Endothelial cell (in vitro differentiated cells): ENCODE measurements at regions not wholly inside any gene's neighbourhood (a gene's known extent, or its start where the extent isn't known, plus 50 kb on each side); places are given as distances from the start of the nearest gene placed in this dataset.
A peak's percentile ranks its signal among the peaks of the same experiment; 100 is the strongest.

Source experiments
- DNase-seq: peaks from one replicate; pipeline ENCODE4 v3.0.0; 2021; ENCODE audit warnings: low spot score
- H3K27ac Mint-ChIP-seq: one replicate; pipeline ENCODE4 v1.8.0; 2021; ENCODE audit warnings: mixed read lengths, inconsistent platforms; ENCODE audit not compliant: unreplicated experiment
- H3K27me3 Mint-ChIP-seq: one replicate; pipeline ENCODE4 v1.8.0; 2021; ENCODE audit warnings: mild to moderate bottlenecking, moderate library complexity, mixed read lengths, inconsistent platforms; ENCODE audit not compliant: unreplicated experiment
- H3K36me3 Mint-ChIP-seq: one replicate; pipeline ENCODE4 v1.8.0; 2021; ENCODE audit warnings: mild to moderate bottlenecking, low read depth, mixed read lengths, inconsistent platforms; ENCODE audit not compliant: unreplicated experiment
- H3K4me1 Mint-ChIP-seq: one replicate; pipeline ENCODE4 v1.8.0; 2021; ENCODE audit warnings: mild to moderate bottlenecking, mixed read lengths, inconsistent platforms; ENCODE audit not compliant: unreplicated experiment
- H3K4me3 Mint-ChIP-seq: one replicate; pipeline ENCODE4 v1.8.0; 2021; ENCODE audit warnings: mild to moderate bottlenecking, mixed read lengths, inconsistent platforms; ENCODE audit not compliant: unreplicated experiment
- H3K9me3 Mint-ChIP-seq: one replicate; pipeline ENCODE4 v1.8.0; 2021; ENCODE audit warnings: mixed read lengths, inconsistent platforms; ENCODE audit not compliant: unreplicated experiment
- TF ChIP-seq, protein P1 (sequence below): fragments of 200-600 bp; sonication (generic); IDR thresholded peaks from one replicate; pipeline ENCODE4 v1.5.0; 2021; ENCODE audit warnings: antibody characterized with exemption; ENCODE audit not compliant: unreplicated experiment

DNA sequence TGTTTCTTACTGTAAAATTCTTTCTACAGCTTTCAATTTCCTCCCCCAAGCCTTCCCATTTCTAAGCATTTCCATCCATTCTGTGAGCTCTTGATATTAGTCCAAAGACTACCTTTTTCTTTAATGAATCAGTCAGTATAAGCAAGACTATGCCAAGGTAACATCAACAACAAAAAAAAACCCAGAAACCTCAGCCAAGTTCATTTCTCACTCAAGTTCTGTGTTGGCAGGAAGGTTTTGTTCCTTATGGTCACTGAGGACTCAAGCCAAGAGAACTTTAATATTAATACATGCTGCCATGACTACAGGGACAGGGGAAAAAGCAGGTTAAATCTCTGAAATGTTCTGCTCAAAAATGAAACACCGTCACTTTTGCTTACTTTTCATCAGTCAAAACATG lies 621.2 kb upstream of the NRP1 start:
- Mint-ChIP-seq H3K4me3 (no peak overlapping the region), H3K4me1 (peaks cover 6% of the 10 kb centered on the region), H3K27ac (no peak overlapping the region), H3K9me3 (no peaks in the 10 kb centered on the region), H3K36me3 (no peaks in the 10 kb centered on the region), H3K27me3 (no peaks in the 10 kb centered on the region)
- no peak for DNase-seq
- TF ChIP-seq, protein P1, sequence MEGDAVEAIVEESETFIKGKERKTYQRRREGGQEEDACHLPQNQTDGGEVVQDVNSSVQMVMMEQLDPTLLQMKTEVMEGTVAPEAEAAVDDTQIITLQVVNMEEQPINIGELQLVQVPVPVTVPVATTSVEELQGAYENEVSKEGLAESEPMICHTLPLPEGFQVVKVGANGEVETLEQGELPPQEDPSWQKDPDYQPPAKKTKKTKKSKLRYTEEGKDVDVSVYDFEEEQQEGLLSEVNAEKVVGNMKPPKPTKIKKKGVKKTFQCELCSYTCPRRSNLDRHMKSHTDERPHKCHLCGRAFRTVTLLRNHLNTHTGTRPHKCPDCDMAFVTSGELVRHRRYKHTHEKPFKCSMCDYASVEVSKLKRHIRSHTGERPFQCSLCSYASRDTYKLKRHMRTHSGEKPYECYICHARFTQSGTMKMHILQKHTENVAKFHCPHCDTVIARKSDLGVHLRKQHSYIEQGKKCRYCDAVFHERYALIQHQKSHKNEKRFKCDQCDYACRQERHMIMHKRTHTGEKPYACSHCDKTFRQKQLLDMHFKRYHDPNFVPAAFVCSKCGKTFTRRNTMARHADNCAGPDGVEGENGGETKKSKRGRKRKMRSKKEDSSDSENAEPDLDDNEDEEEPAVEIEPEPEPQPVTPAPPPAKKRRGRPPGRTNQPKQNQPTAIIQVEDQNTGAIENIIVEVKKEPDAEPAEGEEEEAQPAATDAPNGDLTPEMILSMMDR, result no peak

DNA sequence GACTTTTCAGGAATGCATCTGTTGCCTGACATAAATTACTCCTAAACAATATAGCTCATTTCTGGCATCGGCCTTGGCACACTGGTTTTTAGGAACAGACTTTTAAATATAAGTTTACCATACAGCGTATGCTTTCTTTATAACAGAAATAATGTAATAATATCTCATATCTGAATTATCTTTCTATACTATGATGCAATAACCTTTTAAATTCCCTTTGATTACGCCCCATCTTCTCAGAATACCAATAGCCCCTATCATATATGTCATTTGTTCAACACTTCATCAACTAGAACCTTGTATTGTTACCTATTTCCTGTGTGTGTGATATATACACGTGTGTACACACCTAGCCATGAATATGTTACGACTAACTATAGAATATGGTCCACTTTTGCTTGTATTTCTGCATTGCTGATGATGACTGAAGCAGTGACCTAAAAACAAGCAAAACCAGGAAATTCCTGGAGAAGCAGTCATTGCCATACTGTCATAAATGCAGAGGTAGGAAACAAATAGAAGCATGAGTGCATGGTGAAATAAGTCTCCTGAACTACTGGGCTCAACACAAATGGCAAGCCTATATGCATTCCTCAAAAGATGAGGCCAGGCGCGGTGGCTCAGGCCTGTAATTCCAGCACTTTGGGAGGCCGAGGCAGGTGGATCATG lies 618.4 kb upstream of the NRP1 start:
- H3K4me1 Mint-ChIP-seq, result peaks cover 11% of the 10 kb centered on the region
- no peak for DNase-seq
- peaks cover 2% of the 10 kb centered on the region for H3K27me3 Mint-ChIP-seq
- no peaks in the 10 kb centered on the region for H3K9me3 Mint-ChIP-seq
- H3K4me3 Mint-ChIP-seq, result no peak overlapping the region
- no peak overlapping the region for H3K27ac Mint-ChIP-seq
- TF ChIP-seq, protein P1, result no peak
- no peaks in the 10 kb centered on the region for H3K36me3 Mint-ChIP-seq

DNA sequence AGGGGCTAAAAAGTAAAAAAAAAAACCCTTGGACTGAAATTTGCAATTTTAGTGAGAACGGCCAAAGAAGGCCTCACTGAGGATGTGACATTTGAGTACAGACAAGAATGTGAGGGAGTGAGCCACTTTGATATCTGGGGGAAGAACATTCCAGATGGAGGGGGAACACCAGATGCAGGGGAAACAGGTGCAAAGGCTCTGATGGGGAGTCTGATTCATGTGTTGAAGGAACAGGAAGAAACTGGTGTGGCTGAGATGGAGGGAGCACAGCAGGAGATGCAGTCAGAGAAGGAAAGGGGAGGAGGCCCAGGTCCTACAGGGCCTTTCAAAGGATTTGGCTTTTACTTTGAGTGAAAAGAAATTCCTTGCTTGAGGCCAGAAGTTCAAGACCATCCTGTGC lies 615.7 kb upstream of the NRP1 start:
- no peaks in the 10 kb centered on the region for H3K36me3 Mint-ChIP-seq
- H3K4me1 Mint-ChIP-seq, result peaks cover 6% of the 10 kb centered on the region
- H3K4me3 Mint-ChIP-seq, result peak overlapping the region; percentile 22
- DNase-seq, result peak; percentile 15
- H3K9me3 Mint-ChIP-seq, result no peaks in the 10 kb centered on the region
- peak overlapping the region; percentile 42 for H3K27ac Mint-ChIP-seq
- H3K27me3 Mint-ChIP-seq, result peaks cover 2% of the 10 kb centered on the region
- TF ChIP-seq, protein P1, result no peak

DNA sequence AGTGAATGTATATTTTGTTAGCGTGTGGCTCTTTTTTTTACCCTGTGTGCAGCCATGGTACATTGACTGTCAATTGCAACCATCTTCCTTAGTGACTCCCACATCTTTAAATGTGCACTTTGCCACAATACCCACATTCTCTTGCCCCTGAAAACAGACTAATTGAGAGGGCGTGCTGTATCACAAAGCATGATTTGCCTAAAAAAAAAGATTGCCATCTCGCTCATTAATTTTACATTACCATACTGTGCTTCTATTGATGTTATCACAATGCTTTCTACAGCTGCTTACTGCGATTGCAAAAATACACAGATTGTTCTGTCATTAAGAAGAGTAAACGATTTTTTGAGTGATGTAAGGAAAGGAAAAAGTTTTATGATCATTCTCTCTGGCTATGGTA lies 613.1 kb upstream of the NRP1 start:
- H3K4me1 Mint-ChIP-seq, result peaks cover 8% of the 10 kb centered on the region

DNA sequence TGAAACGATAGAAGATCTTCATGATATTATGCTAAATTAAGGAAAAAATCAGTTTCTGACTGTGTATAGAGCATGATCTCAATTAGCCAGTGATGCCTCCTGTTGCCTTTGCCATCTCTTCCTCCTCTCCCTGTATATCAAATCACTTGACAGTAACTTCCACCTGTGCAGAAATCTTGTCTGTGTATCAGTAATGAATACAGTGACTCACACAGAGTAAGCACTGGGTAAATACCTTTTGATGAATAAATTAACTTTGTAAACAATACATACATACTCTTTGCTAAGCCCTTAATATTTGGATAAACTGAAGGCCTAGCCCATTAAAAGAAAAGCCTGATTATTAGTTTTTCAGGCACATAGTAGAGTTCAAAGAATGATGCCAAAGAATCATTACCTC lies 610.6 kb upstream of the NRP1 start:
- Mint-ChIP-seq H3K27ac (no peak overlapping the region), H3K9me3 (no peaks in the 10 kb centered on the region), H3K4me3 (no peak overlapping the region), H3K27me3 (no peaks in the 10 kb centered on the region), H3K36me3 (no peaks in the 10 kb centered on the region), H3K4me1 (peaks cover 11% of the 10 kb centered on the region)
- TF ChIP-seq, protein P1, result no peak
- DNase-seq, result no peak

More for the DNA sequence above, 613.1 kb upstream of the NRP1 start:
- TF ChIP-seq, protein P1, result no peak
- H3K9me3 Mint-ChIP-seq, result no peaks in the 10 kb centered on the region
- H3K4me3 Mint-ChIP-seq, result no peak overlapping the region
- peaks cover 2% of the 10 kb centered on the region for H3K27me3 Mint-ChIP-seq
- DNase-seq, result no peak
- no peak overlapping the region for H3K27ac Mint-ChIP-seq
- no peaks in the 10 kb centered on the region for H3K36me3 Mint-ChIP-seq
